Activated CD4-positive, alpha-beta T cell treated with anti-CD3 and anti-CD28 coated beads for 48 hours (primary cell): ENCODE measurements at regions not wholly inside any gene's neighbourhood (a gene's known extent, or its start where the extent isn't known, plus 50 kb on each side); places are given as distances from the start of the nearest gene placed in this dataset.
"Not testable (repeated sequence)": the region's sequence is repeated elsewhere in the genome, so short reads cannot be mapped to it uniquely, and the experiment has no call there.

Experiments used
- DNase-seq: peaks from one replicate; pipeline ENCODE4 v3.0.0-alpha.2; 2020

- DNase-seq = no peak
Measured at GRCh38 chr18:27361477-27361876, 176.4 kb upstream of the CHST9 start.

- no peak for DNase-seq
Measured at GRCh38 chr18:27355308-27355707, 170.2 kb upstream of the CHST9 start.

DNA sequence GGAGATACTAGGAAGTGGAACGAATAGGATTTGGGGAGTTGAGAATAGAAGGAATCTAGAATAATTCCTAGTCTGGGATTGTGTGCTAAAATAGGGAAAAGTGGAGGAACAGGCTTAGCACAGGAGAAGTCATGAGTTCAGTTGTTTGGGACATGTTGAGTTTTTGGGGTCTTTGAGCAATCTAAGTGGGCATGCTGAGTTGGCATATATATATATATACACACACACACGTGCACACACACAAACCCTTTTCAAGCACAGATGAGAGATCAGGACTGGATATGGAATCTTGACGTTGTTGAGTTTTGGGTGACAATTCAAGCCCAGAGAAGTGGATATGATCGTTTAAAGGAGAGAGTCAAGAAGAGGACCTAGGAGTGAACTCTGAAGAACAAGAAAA lies 168.2 kb upstream of the CHST9 start:
- no peak for DNase-seq

GRCh38 chr18:27349284-27349882 lies 164.3 kb upstream of the CHST9 start:
- DNase-seq = no peak

DNA sequence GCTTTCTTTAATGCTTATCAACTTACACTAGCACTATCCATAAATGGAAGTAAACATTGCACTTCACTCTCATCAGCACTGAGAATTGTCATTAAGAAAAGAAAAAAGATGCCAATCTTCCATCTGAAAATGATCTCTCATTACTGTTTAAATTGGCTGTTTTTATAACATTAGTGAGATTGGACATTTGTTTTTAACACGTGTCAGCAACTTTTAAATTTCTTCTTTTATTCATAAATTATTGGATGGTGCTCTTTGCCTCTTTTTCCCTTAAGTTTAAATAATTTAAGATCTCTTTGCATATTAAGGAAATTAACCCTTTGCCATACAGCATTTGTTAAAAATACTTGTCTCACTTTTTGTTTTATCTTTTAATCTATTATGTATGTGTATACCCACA lies 146.5 kb upstream of the CHST9 start:
- DNase-seq = no peak

DNA sequence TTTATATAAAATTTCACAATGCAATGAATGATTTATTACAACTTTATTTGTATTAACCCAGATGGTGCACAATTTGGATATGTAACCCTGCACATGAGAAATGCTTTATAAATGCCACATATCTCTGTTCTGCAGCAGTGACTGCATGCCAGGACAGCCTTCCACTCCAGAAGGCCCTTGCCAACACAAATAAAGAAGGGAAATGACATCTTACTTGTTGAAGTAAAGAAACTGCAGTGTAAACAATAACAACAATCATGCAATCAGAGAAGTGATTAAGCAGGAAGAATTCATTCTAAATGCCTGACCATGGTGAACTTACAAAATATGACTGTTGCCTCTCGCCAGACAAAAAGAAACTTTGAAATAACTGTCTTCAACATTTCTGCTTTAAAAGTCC lies 129.9 kb upstream of the CHST9 start:
- no peak for DNase-seq

DNA sequence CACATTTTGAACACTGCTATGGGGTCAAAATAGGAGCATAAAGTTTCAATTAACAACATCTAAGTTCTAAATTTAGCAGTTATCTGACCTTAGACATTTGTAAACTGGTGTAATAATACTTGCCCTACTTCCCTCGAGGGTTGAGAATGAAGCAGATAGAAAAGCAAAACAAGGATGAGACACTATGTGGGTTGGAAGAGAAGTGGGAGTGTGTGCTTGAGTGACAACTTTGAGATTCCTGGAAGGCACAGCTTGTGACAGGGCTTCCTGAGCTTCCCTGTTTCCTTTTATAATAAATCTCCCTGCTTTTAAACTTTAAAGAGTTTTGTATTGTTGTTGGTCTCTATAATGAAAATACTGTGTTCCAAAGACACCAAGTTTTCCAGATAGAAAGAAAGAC lies 128.6 kb upstream of the CHST9 start:
- no peak for DNase-seq

- no peak for DNase-seq
Measured at GRCh38 chr18:27312853-27313252, 127.7 kb upstream of the CHST9 start.

- DNase-seq = no peak
Measured at GRCh38 chr18:27312153-27312552, 127.0 kb upstream of the CHST9 start.

DNA sequence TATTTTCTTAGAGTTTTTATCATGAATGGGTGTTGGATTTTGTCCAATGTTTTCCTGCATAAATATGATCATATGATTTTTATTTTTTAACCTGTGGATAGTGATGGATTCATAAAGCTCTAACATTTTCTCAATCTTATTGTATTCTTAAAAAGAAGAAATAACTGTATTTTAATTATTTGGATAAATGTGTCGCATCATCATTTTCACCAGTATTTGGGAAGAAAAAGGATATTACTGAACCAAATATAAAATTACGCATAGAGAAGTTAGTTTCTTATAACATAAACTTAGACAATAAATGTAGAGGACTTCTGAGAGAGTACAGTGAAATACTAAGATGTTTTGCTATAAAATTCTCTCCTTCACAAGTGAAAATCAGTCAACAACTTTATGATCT lies 126.0 kb upstream of the CHST9 start:
- DNase-seq = no peak

GRCh38 chr18:27301615-27302378 lies 116.7 kb upstream of the CHST9 start:
- no peak for DNase-seq

- DNase-seq = no peak
Measured at GRCh38 chr18:27298214-27298804, 113.2 kb upstream of the CHST9 start.

- not testable (repeated sequence) for DNase-seq
Measured at GRCh38 chr18:27285973-27286562, 101.0 kb upstream of the CHST9 start.

GRCh38 chr18:27278131-27278530 lies 93.0 kb upstream of the CHST9 start:
- DNase-seq = no peak

GRCh38 chr18:27277554-27277953 lies 92.4 kb upstream of the CHST9 start:
- DNase-seq = no peak

DNA sequence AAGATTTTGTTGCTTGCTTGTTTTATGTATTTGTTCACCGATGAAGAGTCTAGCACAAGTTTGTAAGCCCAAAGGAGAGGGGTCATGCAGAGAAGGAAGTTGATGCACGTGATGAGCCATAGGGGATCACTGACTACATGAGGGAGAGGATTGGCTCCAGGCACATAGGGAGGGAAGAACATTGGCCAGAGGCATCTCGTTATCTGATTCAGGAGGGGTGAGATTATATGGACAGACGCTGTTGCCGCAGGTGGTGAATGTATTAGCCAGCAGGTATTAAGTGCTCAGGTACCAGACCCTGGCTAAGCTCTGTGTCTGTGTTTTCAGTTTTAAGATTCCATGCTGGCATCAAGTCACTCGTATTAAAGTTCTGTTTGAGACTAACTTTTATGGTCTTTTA lies 91.8 kb upstream of the CHST9 start:
- no peak for DNase-seq

DNA sequence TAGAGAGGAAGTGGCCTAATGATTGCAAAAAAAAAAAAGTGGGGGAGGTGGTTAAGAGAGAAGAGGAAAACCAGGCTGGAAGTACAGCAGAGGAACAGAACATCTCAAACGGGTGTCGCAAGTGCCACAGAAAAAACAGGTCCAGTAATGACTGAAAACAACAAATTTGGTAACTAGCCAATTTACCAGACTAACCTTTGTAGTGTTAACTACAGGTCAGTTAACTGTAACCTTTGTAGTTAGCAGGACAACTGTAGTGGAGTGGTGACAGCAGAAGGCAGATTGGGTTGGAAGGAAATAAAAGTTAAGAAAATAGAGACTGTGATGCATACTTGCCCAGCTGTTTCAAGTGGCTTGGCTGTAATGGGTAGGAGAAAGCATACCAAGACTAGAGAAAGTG lies 91.4 kb upstream of the CHST9 start:
- no peak for DNase-seq

DNA sequence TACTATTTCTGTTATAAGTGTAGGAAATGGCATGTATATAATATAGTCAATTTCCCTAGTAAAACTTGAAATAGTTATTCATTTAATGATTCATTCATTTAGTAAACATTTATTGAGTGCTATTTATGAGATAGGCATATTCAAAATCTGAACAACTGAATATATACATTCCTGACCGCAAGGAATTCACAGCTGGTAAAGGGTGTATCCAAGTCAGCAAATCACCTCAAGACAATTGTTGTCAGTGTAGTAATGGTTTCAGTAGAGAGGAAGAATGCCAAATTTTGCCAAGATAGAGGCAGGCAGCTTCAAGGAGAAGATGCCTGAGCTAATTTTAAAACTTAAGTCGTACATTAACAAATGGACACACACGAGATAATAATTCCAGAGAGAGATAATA lies 89.8 kb upstream of the CHST9 start:
- no peak for DNase-seq

GRCh38 chr18:27270508-27270907 lies 85.4 kb upstream of the CHST9 start:
- DNase-seq = no peak

- no peak for DNase-seq
Measured at GRCh38 chr18:27263369-27263768, 78.3 kb upstream of the CHST9 start.

DNA sequence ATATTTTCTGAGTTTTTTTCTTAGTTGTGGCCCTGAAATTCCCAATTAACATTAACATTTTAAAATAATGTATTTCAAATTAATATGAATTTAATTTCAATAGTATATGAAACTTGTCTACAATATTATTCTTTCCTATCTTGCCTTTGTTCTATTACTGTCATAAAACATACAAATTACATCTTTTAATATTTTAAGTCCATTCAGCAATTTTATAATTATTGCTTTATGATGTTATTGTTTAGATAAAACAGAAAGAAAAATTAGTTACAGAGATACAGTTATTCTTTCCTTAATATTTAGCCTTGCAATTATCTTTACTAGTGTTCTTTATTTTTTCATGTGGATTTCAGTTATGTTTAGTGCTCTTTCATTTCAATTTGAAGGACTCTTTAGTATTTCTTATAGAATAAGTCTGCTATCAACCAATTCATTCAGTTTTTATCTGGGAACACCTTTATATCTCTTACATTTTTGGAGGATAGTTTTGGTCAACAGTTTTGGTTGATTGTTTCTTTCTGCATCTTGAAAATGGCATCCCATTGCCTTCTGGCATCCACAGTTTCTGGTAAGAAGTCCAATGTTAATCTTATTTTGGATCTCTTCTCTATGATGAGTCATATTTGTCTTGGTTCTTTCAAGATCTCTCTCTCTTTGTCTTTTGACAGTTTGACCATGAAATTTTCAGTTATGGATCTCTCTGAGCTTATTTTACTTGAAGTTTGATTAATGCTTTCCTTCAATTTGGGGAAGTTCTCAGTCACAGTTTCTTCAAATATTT lies 76.9 kb upstream of the CHST9 start:
- DNase-seq = no peak

DNA sequence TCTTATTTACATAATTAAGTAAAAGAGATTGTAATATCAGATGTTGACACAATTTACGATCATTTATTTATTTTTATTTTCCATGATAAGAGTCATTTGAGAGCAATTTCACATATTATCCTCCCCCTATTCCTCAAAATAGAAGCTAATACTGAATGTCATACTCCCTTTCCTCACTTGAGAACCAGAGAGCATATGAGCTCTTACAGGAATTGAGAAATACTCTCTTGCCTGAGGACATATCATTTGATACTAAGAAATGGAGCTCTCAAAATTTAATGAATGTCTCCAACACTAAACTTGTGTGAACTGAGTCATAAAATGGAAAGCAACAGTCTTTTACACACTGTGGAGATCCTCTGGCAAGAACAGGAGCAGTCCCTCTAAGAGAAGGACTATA lies 68.5 kb upstream of the CHST9 start:
- DNase-seq = no peak

- no peak for DNase-seq
Measured at GRCh38 chr18:27250471-27250870, 65.4 kb upstream of the CHST9 start.
